OCI-LY1 (cell line): ENCODE measurements at regions not wholly inside any gene's neighbourhood (a gene's known extent, or its start where the extent isn't known, plus 50 kb on each side); places are given as distances from the start of the nearest gene placed in this dataset.

ENCODE experiments used
- H2AFZ ChIP-seq: fragments of 200-600 bp; sonication (generic), shearing (Covaris generic); 2 replicates; pipeline ENCODE4 v1.6.0; 2014; ENCODE audit warnings: antibody characterized with exemption, mild to moderate bottlenecking, low read length
- H3F3A ChIP-seq: fragments of 200-600 bp; sonication (generic), shearing (Covaris generic); 2 replicates; pipeline ENCODE4 v1.6.0; 2014; ENCODE audit warnings: mild to moderate bottlenecking, antibody characterized with exemption, low read length, moderate library complexity; ENCODE audit not compliant: insufficient read depth
- H3K27ac ChIP-seq: fragments of 200-600 bp; sonication (generic); 2 replicates; pipeline ENCODE4 v1.5.1; 2014; ENCODE audit warnings: low read length, mixed run types, mild to moderate bottlenecking, low read depth; ENCODE audit not compliant: poor library complexity, severe bottlenecking
- H3K27me3 ChIP-seq: fragments of 200-600 bp; sonication (generic); 2 replicates; pipeline ENCODE4 v1.6.0; 2014; ENCODE audit warnings: antibody characterized with exemption, mild to moderate bottlenecking, low read length, moderate library complexity; ENCODE audit not compliant: insufficient read depth
- H3K36me3 ChIP-seq: fragments of 200-600 bp; sonication (generic); 2 replicates; pipeline ENCODE4 v1.6.1; 2014; ENCODE audit warnings: mild to moderate bottlenecking, antibody characterized with exemption, low read length, moderate library complexity, mixed read lengths; ENCODE audit not compliant: insufficient read depth
- H3K4me1 ChIP-seq: fragments of 200-600 bp; sonication (generic); 2 replicates; pipeline ENCODE4 v1.5.1; 2014; ENCODE audit warnings: mild to moderate bottlenecking, low read length, moderate library complexity; ENCODE audit not compliant: insufficient read depth, severe bottlenecking
- H3K4me2 ChIP-seq: fragments of 200-600 bp; sonication (generic), shearing (Covaris generic); 2 replicates; pipeline ENCODE4 v1.6.1; 2014; ENCODE audit warnings: low read length
- H3K4me3 ChIP-seq: fragments of 200-600 bp; sonication (generic); 2 replicates; pipeline ENCODE4 v1.5.1; 2014; ENCODE audit warnings: low read length, low read depth, mild to moderate bottlenecking, mixed read lengths; ENCODE audit not compliant: poor library complexity, severe bottlenecking
- H3K79me2 ChIP-seq: fragments of 200-600 bp; shearing (Covaris generic); 2 replicates; pipeline ENCODE4 v1.6.1; 2016; ENCODE audit warnings: mixed run types, low read length, mixed read lengths; ENCODE audit not compliant: insufficient read depth
- H3K9ac ChIP-seq: fragments of 200-600 bp; sonication (generic), shearing (Covaris generic); 2 replicates; pipeline ENCODE4 v1.6.1; 2014; ENCODE audit warnings: mild to moderate bottlenecking, low read length, mixed read lengths
- H3K9me2 ChIP-seq: fragments of 200-600 bp; sonication (generic), shearing (Covaris generic); 2 replicates; pipeline ENCODE4 v1.6.1; 2014; ENCODE audit warnings: low read depth, mild to moderate bottlenecking, low read length, mixed read lengths
- H3K9me3 ChIP-seq: fragments of 200-600 bp; shearing (Covaris generic); 2 replicates; pipeline ENCODE4 v1.6.1; 2014; ENCODE audit warnings: low read length, mixed read lengths
- H4K20me1 ChIP-seq: fragments of 200-600 bp; sonication (generic), shearing (Covaris generic); 2 replicates; pipeline ENCODE4 v1.6.0; 2016; ENCODE audit warnings: mild to moderate bottlenecking, low read length; ENCODE audit not compliant: insufficient read depth
- EZH2 ChIP-seq: fragments of 200-600 bp; sonication (generic), shearing (Covaris generic); IDR thresholded peaks from 2 replicates; pipeline ENCODE4 v1.8.0; 2017; ENCODE audit warnings: borderline replicate concordance, mixed run types, mild to moderate bottlenecking, antibody characterized with exemption, low read length, moderate library complexity, mixed read lengths
- TF ChIP-seq, protein P1 (sequence below): fragments of 200-600 bp; sonication (generic), shearing (Covaris generic); IDR thresholded peaks from 2 replicates; pipeline ENCODE4 v1.5.1; 2017; ENCODE audit warnings: mild to moderate bottlenecking, antibody characterized with exemption, low read length, moderate library complexity, mixed read lengths

DNA sequence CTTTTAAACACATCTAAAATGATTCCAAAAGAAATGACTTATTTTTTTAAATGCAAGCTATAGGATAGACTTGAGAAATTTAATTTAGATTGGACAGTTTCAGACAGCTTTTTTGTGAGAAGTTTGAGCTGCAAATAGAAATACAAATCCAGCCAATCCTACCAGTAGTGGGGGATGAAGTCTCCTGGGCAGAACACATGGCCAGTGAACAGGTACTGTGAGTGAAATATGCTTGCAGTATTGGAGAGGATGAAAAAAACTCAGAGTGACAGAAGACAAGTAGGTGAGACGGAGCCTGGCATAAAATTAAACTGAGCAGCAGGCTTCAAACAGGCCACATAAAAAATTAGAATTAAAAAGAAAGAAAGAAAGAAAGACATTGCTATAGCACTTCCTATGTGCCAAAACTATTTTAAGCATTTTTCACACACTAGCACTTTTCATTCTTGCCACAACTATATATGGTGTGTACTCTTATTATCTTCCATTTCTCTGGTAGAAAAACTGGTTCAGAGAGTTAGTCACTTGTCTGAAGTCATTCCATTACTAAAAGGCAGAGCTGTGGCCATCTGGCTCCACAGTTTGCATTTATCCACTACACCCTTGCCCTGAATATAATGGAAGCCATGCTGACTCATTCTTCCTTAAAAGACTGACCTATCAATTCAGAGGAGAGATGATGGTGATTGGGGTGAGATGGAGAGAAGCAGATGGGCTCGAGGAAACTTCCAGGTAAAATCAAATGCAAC is 310.2 kb upstream of the CTNND2 start:
- no peaks in the 10 kb centered on the region for H3K4me1 ChIP-seq

DNA sequence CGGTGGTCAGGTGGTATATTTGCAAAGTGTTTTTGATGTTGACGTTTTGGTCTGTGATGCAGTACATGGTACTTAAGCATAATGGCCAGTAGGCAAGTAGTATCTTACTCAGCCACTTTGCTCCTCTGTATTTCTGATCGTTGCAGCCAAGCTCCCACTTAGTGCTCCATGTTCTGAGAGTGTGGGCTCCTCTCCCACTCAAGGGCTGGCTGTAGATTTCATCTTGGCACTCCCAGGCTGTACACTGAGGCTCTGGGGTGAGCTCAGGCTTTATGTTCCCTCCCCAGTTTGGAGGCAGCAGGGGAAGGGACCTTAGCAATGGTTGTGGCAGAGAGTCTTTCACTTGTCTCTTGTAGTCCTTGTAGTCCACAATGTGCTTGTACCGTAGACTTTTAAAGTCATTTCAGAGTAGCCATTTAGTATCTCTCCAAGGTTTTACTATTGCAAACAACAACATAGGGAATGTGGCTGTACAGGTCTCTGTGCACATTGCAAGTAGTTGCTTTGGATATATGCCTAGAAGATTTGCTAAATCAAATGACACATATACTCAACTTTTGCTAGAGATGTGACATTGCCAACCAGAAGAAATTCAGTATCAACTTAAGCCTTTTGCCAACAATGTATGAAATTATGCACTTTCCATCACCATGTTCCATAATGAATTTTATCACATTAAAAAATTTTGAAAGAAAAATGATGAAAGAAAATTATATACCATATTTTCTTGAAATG is 304.3 kb upstream of the CTNND2 start:
- Histone ChIP-seq H3K4me2 (no peak overlapping the region), H3F3A (no peaks in the 10 kb centered on the region), H3K9me3 (no peaks in the 10 kb centered on the region), H4K20me1 (no peaks in the 10 kb centered on the region), H3K79me2 (no peaks in the 10 kb centered on the region), H3K27me3 (no peaks in the 10 kb centered on the region), H2AFZ (no peak overlapping the region), H3K4me1 (no peaks in the 10 kb centered on the region), H3K4me3 (no peak overlapping the region), H3K36me3 (no peaks in the 10 kb centered on the region), H3K27ac (no peak overlapping the region), H3K9ac (no peak overlapping the region), H3K9me2 (no peaks in the 10 kb centered on the region)
- TF ChIP-seq EZH2, result no peak

More for the DNA sequence above, 310.2 kb upstream of the CTNND2 start:
- Histone ChIP-seq H3K4me2 (no peak overlapping the region), H3F3A (no peaks in the 10 kb centered on the region), H3K9me2 (no peaks in the 10 kb centered on the region), H2AFZ (no peak overlapping the region), H3K9me3 (no peaks in the 10 kb centered on the region), H3K27ac (no peak overlapping the region), H3K79me2 (no peaks in the 10 kb centered on the region), H3K9ac (no peak overlapping the region), H3K4me3 (no peak overlapping the region), H4K20me1 (no peaks in the 10 kb centered on the region), H3K27me3 (no peaks in the 10 kb centered on the region), H3K36me3 (no peaks in the 10 kb centered on the region)
- TF ChIP-seq, protein P1, sequence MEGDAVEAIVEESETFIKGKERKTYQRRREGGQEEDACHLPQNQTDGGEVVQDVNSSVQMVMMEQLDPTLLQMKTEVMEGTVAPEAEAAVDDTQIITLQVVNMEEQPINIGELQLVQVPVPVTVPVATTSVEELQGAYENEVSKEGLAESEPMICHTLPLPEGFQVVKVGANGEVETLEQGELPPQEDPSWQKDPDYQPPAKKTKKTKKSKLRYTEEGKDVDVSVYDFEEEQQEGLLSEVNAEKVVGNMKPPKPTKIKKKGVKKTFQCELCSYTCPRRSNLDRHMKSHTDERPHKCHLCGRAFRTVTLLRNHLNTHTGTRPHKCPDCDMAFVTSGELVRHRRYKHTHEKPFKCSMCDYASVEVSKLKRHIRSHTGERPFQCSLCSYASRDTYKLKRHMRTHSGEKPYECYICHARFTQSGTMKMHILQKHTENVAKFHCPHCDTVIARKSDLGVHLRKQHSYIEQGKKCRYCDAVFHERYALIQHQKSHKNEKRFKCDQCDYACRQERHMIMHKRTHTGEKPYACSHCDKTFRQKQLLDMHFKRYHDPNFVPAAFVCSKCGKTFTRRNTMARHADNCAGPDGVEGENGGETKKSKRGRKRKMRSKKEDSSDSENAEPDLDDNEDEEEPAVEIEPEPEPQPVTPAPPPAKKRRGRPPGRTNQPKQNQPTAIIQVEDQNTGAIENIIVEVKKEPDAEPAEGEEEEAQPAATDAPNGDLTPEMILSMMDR, result no peak
- no peak for TF ChIP-seq EZH2

DNA sequence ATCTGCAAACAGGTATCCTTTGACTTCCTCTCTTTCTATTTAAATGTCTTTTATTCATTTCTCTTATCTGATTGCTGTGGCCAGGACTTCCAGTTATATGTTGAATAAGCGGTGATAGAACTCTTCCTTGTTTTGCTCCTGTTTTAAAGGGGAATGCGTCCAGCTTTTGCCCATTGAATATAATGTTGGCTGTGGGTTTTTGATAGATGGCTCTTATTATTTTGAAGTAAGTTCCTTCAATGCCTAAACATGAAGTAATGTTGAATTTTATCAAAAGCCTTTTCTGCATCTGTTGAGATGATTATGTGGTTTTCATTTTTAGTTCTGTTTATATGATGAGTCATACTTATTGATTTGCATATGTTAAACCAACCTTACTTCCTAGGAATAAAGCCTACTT is 300.5 kb upstream of the CTNND2 start:
- H3K9me3 ChIP-seq, result no peaks in the 10 kb centered on the region
- no peaks in the 10 kb centered on the region for H3K79me2 ChIP-seq
- H2AFZ ChIP-seq, result no peak overlapping the region
- no peaks in the 10 kb centered on the region for H3K27me3 ChIP-seq
- H3K4me3 ChIP-seq, result no peak overlapping the region
- H3K9ac ChIP-seq, result no peak overlapping the region
- no peaks in the 10 kb centered on the region for H4K20me1 ChIP-seq
- H3K27ac ChIP-seq, result no peak overlapping the region
- H3K4me1 ChIP-seq, result no peaks in the 10 kb centered on the region
- H3F3A ChIP-seq, result no peaks in the 10 kb centered on the region
- no peak overlapping the region for H3K4me2 ChIP-seq
- no peaks in the 10 kb centered on the region for H3K9me2 ChIP-seq
- TF ChIP-seq EZH2, result no peak
- TF ChIP-seq, protein P1, result no peak
- H3K36me3 ChIP-seq, result no peaks in the 10 kb centered on the region

DNA sequence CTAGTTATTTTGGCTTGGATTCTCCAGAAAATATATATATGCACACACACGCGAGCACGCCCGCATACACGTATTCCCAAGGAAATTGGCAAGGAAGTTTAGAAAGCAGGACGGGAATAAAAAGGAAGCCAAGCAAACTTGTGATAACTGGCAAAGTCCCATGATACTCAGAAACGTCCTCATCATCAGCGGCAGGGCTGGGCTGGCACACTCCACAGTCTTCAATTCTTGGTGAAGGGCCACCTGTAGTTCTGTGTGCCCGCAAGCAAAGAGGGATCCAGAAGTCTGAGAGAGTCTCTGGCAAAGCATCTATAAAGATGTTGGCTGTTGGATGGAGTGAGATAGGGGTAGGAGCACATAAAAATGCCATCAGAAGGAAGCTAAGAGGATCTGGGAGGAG is 289.3 kb upstream of the CTNND2 start:
- H3K36me3 ChIP-seq, result no peaks in the 10 kb centered on the region
- H3K27me3 ChIP-seq, result no peaks in the 10 kb centered on the region
- no peaks in the 10 kb centered on the region for H3F3A ChIP-seq
- TF ChIP-seq, protein P1, result no peak
- TF ChIP-seq EZH2, result no peak
- no peaks in the 10 kb centered on the region for H3K79me2 ChIP-seq
- no peaks in the 10 kb centered on the region for H4K20me1 ChIP-seq
- H3K4me3 ChIP-seq, result no peak overlapping the region
- no peaks in the 10 kb centered on the region for H3K9me3 ChIP-seq
- H3K4me2 ChIP-seq, result no peak overlapping the region
- H3K9ac ChIP-seq, result no peak overlapping the region
- H3K27ac ChIP-seq, result no peak overlapping the region
- no peaks in the 10 kb centered on the region for H3K9me2 ChIP-seq
- no peaks in the 10 kb centered on the region for H3K4me1 ChIP-seq
- no peak overlapping the region for H2AFZ ChIP-seq
